ENCODE measurements at regions not wholly inside any gene's neighbourhood (a gene's known extent, or its start where the extent isn't known, plus 50 kb on each side); places are given as distances from the start of the nearest gene placed in this dataset.

- DNase-seq (no peak), ATAC-seq (peak; percentile 44)
Measured at GRCh38 chr2:8455236-8456150, 226.4 kb upstream of the ID2 start.

- ATAC-seq (peak; percentile 54), DNase-seq (peak; percentile 44)
Measured at GRCh38 chr2:8456151-8457091, 225.4 kb upstream of the ID2 start.

GRCh38 chr2:8457092-8457481, 224.8 kb upstream of the ID2 start:
- no peak for ATAC-seq
- no peak for DNase-seq

- no peak for DNase-seq
- no peak for ATAC-seq
Measured at GRCh38 chr2:8457699-8458502, 224.0 kb upstream of the ID2 start.

- no peak for ATAC-seq
- no peak for DNase-seq
Measured at GRCh38 chr2:8458503-8459459, 223.1 kb upstream of the ID2 start.

- DNase-seq (no peak), ATAC-seq (no peak)
Measured at GRCh38 chr2:8459474-8459873, 222.4 kb upstream of the ID2 start.

DNA sequence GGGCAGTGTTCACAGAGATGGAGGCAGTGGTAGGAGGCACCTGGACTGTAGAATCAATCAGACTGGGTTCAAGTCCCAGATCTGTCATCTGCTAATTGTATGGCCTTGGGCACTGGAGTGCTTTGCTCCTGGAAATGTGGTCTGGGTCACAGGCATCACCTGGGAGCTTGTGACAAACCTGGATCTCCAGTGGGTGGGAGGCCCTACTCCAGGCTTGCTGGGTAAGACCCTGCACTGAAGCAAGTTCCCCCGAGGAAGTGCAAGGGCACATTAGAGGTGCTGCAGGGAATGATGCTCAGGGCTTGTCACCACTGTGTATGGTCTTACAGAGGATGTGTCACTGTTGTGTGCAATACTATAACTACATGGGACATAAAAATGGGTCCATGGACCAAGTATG, 220.5 kb upstream of the ID2 start:
- no peak for DNase-seq
- ATAC-seq, result no peak

DNA sequence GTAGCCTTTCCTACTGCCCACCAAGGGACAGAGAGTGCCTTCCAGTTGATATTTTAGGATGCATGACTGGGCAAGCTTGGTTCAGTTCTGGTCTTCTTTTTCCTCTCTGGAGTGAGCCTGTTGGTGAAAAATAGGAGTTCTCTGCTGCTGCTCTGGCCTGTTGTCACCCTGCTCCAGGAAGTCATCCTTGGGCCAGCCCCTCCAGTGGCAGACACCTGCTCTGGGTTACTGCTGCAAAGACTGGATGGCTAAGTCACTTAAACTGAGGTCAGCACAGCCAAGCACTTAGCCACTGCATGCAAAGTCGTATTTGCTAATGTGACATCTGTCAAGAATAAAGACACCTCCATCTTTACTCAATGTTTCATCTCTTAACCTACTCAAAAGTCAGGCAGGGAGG, 219.6 kb upstream of the ID2 start:
- ATAC-seq, result no peak

GRCh38 chr2:8462899-8463648, 218.8 kb upstream of the ID2 start:
- DNase-seq, result no peak
- ATAC-seq, result no peak

More for the DNA sequence above, 219.6 kb upstream of the ID2 start:
- no peak for DNase-seq

DNA sequence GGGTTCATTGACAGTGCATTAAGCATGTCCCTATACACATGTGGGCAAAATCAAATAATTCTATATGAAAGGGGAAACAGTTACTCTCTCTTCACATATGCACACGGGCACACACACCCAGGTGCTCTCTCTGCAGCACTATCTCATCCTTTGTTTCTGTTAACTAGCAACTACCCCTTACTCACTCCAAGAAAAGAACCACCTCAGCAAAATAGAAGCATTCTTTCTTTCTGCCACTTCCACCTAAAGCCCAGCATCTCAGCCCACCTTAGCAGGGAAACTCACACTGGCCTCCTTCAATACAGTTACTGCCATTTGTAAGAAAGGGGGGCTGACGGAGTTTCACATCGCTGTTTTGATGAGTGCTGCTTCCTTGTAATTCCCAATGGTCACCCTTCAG, 216.3 kb upstream of the ID2 start:
- ATAC-seq, result no peak
- DNase-seq, result no peak

DNA sequence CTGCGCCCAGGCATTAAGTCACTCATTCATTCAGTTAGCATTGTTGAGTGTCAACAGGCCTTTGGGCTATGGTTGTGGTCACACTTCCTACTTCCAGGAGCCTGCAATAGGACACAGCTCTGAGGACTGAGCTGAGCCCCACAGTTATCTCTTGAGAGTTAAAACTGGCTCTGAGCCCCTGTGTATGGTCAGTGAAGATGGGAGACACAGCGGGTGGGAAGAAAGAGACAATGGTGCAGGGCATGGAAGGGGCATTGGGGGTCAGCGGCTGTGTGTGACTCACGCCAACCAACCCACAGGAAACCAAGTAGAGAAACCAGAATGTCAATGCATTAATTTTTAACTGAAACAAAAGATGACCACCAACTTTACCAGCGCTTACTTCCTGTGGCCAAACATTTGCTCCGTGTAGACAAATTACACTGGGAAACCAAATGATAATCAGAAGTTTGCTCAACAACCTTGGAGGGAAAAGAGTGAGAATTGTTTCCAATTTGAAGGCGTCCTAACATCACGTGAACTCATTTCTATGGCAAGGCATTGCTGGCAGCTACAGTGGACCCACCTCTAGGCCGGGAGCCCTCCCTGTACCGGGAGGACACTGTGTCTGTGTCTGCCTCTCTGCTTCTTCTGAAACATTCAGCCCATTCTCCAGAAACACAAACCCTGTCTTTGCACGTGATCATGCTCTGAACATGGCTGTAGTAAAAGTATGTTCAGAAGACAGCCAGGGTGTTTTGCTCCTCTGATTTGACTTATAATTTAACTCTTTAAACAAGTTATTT, 212.0 kb upstream of the ID2 start:
- ATAC-seq (no peak), DNase-seq (no peak)

DNA sequence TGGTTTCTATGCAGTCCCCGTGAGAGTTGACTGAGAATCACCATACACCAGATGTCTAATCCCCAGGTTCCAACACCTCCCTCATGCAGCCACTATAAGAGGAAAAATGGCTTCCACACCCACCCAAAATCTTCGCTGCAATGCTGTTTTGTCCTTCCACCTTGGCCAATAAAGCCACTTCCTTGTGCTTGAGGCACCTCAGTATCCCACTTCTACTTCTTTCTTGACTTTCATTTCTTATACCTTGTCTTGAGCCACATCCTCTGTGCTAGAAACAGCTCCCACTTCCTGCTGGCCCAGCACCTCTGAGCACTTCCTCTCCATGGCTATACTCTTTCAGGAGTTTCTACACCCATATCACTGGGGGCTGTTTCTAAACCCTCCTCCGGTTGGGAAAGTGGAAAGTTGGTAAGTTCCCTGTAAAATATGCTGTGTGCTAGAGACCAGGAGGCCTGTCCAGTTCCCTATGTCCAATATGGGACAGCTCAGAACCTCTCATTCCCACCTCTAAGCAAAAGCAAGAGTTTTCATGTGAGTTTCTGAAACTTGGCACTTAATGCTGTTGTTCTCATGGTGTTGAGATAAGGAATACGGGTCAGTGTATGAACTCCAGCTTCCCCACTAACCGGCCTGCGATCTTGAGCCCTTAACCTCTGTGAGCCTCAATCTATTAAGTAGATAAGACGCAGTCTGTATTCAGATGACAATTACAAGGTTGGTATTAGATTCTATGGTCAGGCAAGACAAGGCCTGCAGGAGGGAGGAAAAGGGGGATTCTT, 209.1 kb upstream of the ID2 start:
- DNase-seq (no peak), ATAC-seq (peak; percentile 33)

DNA sequence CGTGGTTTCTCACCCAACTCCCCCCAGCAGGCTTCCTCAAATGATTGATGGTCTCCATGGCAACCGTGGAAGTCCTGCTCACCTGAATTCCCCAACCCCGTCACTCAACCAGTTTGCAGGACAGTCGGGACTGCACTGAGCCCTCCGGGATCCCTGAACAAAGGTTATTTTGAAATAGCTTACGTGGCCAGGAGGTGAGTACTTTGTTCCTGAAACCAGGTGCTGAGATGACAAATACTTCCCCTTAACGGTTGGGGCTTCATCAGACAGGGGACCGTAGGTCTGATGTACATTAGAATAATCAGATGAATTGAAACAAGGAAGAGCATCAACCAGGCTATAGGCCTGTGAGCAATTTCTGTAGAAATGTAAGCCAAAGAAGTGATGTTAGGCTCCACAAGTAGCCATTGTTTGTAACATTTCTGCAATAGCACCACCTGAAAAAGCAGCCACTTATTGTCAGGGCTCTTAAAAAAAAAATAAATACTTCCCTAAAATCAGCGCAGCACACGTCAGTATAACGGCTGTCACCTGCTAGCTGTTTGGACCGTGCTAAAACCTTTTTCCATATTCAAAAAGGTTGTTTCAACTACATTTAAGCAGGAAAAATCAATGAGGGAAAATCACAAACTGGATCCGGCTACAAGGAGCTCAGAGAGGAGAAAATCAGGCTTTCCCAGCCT, 206.4 kb upstream of the ID2 start:
- ATAC-seq, result peak; percentile 87
- peak; percentile 66 for DNase-seq

DNA sequence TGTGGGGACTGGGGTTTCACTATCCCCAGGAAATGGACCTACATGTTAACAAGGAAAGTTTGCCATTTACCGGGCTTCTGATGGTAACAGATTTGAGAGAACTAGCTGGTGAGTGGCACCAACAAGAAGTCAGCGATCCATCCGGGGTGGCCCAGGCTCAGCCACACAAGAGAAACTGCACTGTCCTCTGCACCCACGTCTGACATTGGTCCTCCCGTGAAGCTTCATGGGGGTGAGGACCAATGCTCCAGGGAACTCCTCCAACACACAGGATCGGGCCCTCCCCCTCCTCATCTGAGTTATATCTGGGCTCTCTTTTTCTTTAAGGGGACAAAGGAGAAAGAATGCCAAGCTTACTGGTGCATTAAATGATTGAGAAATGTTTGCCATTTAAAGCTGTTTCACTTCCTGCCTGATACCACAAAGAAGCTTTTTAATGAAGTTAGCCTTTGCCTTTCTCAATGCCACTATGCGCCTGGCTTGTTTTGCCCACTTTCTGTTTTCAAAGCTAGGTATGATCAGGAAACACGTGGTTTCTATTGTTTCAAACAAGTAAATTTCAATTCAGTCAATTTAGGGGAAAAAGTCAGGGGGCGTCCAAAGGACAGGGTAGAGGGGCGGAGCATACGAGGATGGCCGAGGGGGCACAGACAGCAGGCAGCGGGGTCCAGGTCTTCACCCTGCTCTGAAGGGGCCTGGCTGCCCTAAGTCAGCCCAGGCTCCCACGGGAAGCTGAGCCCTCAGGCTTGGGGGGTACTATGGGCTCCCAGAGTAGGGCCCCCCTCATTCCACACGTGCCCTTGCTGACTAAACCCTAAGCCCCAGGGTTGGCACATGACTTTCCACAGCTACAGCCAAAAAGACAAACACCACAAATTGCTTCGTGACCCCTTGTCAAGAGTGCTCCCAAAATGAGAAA, 204.0 kb upstream of the ID2 start:
- ATAC-seq (peak; percentile 17), DNase-seq (no peak)

DNA sequence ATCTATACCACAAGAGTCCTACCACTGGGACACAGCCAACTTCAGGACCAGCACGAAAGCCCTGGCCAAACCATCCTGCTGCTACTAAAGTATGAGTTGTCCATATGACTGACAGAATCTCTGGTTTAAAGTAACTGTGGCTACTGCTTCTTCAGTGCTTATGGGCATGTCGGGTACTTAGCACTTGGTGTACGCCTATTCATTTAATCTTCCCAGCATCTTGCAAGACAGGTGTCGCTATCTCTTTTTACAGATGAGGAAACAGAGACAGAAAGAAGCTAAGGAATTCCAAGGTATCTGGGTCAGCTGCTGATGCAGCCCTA, 203.4 kb upstream of the ID2 start:
- no peak for ATAC-seq
- DNase-seq, result no peak

DNA sequence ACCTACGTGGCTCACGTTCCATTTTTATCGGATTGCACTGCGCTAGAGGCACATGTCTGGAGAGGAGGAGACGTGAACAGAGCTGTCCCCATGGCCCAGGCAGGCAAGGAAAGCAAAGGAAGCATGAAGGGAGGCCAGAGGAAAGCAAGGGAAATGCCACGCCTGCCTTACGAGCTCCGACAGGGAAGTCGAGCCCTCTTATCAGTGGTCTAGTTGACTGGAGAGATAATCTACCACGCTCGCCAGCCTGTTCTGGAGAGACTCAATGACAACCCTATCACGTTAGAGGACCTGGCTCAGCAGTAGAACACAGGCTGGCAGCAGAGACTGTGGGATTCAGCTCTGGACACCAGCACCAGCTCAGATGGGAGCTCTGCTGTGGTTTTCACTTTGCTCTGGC, 202.6 kb upstream of the ID2 start:
- ATAC-seq (no peak), DNase-seq (no peak)

GRCh38 chr2:8480915-8481314, 200.9 kb upstream of the ID2 start:
- ATAC-seq, result no peak
- no peak for DNase-seq
